PFSK-1 (cell line): ENCODE measurements at regions not wholly inside any gene's neighbourhood (a gene's known extent, or its start where the extent isn't known, plus 50 kb on each side); places are given as distances from the start of the nearest gene placed in this dataset.

Experiments used
- FOXP2 ChIP-seq: optimal IDR thresholded peaks from 2 replicates; pipeline ENCODE3; 2011; ENCODE audit warnings: borderline replicate concordance, control low read depth, inconsistent platforms; ENCODE audit not compliant: insufficient read depth; ENCODE audit errors: extremely low read length, extremely low read depth
- POLR2AphosphoS5 ChIP-seq: IDR thresholded peaks from 2 replicates; pipeline ENCODE4 v1.6.1; 2012; ENCODE audit warnings: low read depth, mild to moderate bottlenecking, control low read depth, low read length, moderate library complexity
- REST ChIP-seq, 2 experiments: IDR thresholded peaks; 2 replicates each; pipeline versions ENCODE4 v1.6.1 to v1.8.0; 2011 to 2012; ENCODE audit warnings: low read depth in 2 of 2, low read length in 2 of 2, control low read depth in 1 of 2, inconsistent platforms in 1 of 2, mild to moderate bottlenecking in 1 of 2, moderate library complexity in 1 of 2; ENCODE audit not compliant: insufficient read depth in 1 of 2
- SIN3A ChIP-seq: IDR thresholded peaks from 2 replicates; pipeline ENCODE4 v1.6.1; 2012; ENCODE audit warnings: mild to moderate bottlenecking, low read length, moderate library complexity, borderline replicate concordance; ENCODE audit not compliant: insufficient read depth
- TAF1 ChIP-seq: IDR thresholded peaks from 2 replicates; pipeline ENCODE4 v1.6.1; 2012; ENCODE audit warnings: low read length, control low read depth, borderline replicate concordance; ENCODE audit not compliant: insufficient read depth

- TF ChIP-seq POLR2AphosphoS5 (no peak), SIN3A (no peak), TAF1 (no peak), FOXP2 (no peak), REST (IDR thresholded peaks at IDR 0.05; ENCODE audit: insufficient read depth in 1 of 2, low read depth in 2 of 2, low read length in 2 of 2) (no peak)
These were observed 103.4 kb upstream of the SELENOK start for GRCh38 chr3:53994986-53995603.

GRCh38 chr3:53991240-53991639 is 99.6 kb upstream of the SELENOK start:
- TF ChIP-seq POLR2AphosphoS5 = no peak
- TF ChIP-seq FOXP2 = no peak
- no peak for TF ChIP-seq TAF1
- no peak for TF ChIP-seq REST (IDR thresholded peaks at IDR 0.05; ENCODE audit: insufficient read depth in 1 of 2, low read depth in 2 of 2, low read length in 2 of 2)
- TF ChIP-seq SIN3A = no peak

- TF ChIP-seq POLR2AphosphoS5 (no peak), FOXP2 (no peak), REST (IDR thresholded peaks at IDR 0.05; ENCODE audit: insufficient read depth in 1 of 2, low read depth in 2 of 2, low read length in 2 of 2) (no peak), SIN3A (no peak), TAF1 (no peak)
These were observed 98.3 kb upstream of the SELENOK start for GRCh38 chr3:53989946-53990345.

- TF ChIP-seq REST (IDR thresholded peaks at IDR 0.05; ENCODE audit: insufficient read depth in 1 of 2, low read depth in 2 of 2, low read length in 2 of 2) (no peak), TAF1 (no peak), POLR2AphosphoS5 (no peak), FOXP2 (no peak), SIN3A (no peak)
These were observed 97.8 kb upstream of the SELENOK start for GRCh38 chr3:53989451-53989850.
